Activated naive CD8-positive, alpha-beta T cell treated with anti-CD3 and anti-CD28 coated beads, Interleukin-2, amount 50 U/mL, for 24 hours (primary cell): ENCODE measurements at regions not wholly inside any gene's neighbourhood (a gene's known extent, or its start where the extent isn't known, plus 50 kb on each side); places are given as distances from the start of the nearest gene placed in this dataset.

Source experiments
- ATAC-seq: fragments of 150-1000 bp; cut with Tn5 transposase; one replicate; pipeline ENCODE4 v1.10.0; 2021
- DNase-seq: peaks from one replicate; pipeline ENCODE4 v3.0.0; 2021
- H3K27ac Mint-ChIP-seq: one replicate; pipeline ENCODE4 v1.8.0; 2021; ENCODE audit warnings: mild to moderate bottlenecking, mixed read lengths
- H3K27me3 Mint-ChIP-seq: one replicate; pipeline ENCODE4 v1.8.0; 2021; ENCODE audit warnings: mixed read lengths
- H3K36me3 Mint-ChIP-seq: one replicate; pipeline ENCODE4 v1.8.0; 2021; ENCODE audit warnings: low read depth, mixed read lengths
- H3K4me1 Mint-ChIP-seq: one replicate; pipeline ENCODE4 v1.8.0; 2021; ENCODE audit warnings: mixed read lengths
- H3K4me3 Mint-ChIP-seq: one replicate; pipeline ENCODE4 v1.8.0; 2021; ENCODE audit warnings: mild to moderate bottlenecking, moderate library complexity, mixed read lengths
- H3K9me3 Mint-ChIP-seq: one replicate; pipeline ENCODE4 v1.8.0; 2021; ENCODE audit warnings: mixed read lengths

- Mint-ChIP-seq H3K36me3 (no peaks in the 10 kb centered on the region), H3K4me1 (no peaks in the 10 kb centered on the region), H3K27ac (no peak overlapping the region), H3K4me3 (no peak overlapping the region), H3K9me3 (no peaks in the 10 kb centered on the region), H3K27me3 (no peaks in the 10 kb centered on the region)
- ATAC-seq (no peak), DNase-seq (no peak)
These were observed 1131.8 kb upstream of the GJE1 start for GRCh38 chr6:141000917-141001316.

GRCh38 chr6:140993515-140993914 is 1139.2 kb upstream of the GJE1 start:
- ATAC-seq (no peak), DNase-seq (no peak)
- Mint-ChIP-seq H3K27ac (no peak overlapping the region), H3K9me3 (peaks cover 4% of the 10 kb centered on the region), H3K4me3 (no peak overlapping the region), H3K4me1 (no peaks in the 10 kb centered on the region), H3K27me3 (peaks cover 3% of the 10 kb centered on the region), H3K36me3 (no peaks in the 10 kb centered on the region)

- peaks cover 3% of the 10 kb centered on the region for H3K27me3 Mint-ChIP-seq
- ATAC-seq (no peak), DNase-seq (no peak)
- H3K36me3 Mint-ChIP-seq: no peaks in the 10 kb centered on the region
- no peak overlapping the region for H3K27ac Mint-ChIP-seq
- H3K4me1 Mint-ChIP-seq: no peaks in the 10 kb centered on the region
- peaks cover 4% of the 10 kb centered on the region for H3K9me3 Mint-ChIP-seq
- no peak overlapping the region for H3K4me3 Mint-ChIP-seq
These were observed 1140.0 kb upstream of the GJE1 start for GRCh38 chr6:140992678-140993077.

GRCh38 chr6:140988780-140989179 is 1143.9 kb upstream of the GJE1 start:
- Mint-ChIP-seq H3K9me3 (no peaks in the 10 kb centered on the region), H3K27ac (no peak overlapping the region), H3K27me3 (peaks cover 3% of the 10 kb centered on the region), H3K4me3 (no peak overlapping the region), H3K36me3 (no peaks in the 10 kb centered on the region), H3K4me1 (no peaks in the 10 kb centered on the region)
- DNase-seq (no peak), ATAC-seq (no peak)

GRCh38 chr6:140987364-140988155 is 1145.2 kb upstream of the GJE1 start:
- Mint-ChIP-seq H3K9me3 (no peaks in the 10 kb centered on the region), H3K27ac (no peak overlapping the region), H3K4me1 (no peaks in the 10 kb centered on the region), H3K36me3 (no peaks in the 10 kb centered on the region), H3K27me3 (peaks cover 3% of the 10 kb centered on the region), H3K4me3 (no peak overlapping the region)
- DNase-seq: no peak
- ATAC-seq: no peak

- Mint-ChIP-seq H3K36me3 (no peaks in the 10 kb centered on the region), H3K27me3 (peaks cover 4% of the 10 kb centered on the region), H3K9me3 (no peaks in the 10 kb centered on the region), H3K27ac (no peak overlapping the region), H3K4me1 (no peaks in the 10 kb centered on the region), H3K4me3 (no peak overlapping the region)
- DNase-seq (no peak), ATAC-seq (no peak)
These were observed 1146.9 kb upstream of the GJE1 start for GRCh38 chr6:140985679-140986275.

GRCh38 chr6:140980265-140980887 is 1152.3 kb upstream of the GJE1 start:
- Mint-ChIP-seq H3K4me3 (no peak overlapping the region), H3K4me1 (no peaks in the 10 kb centered on the region), H3K9me3 (no peaks in the 10 kb centered on the region), H3K27ac (no peak overlapping the region), H3K27me3 (peaks cover 2% of the 10 kb centered on the region), H3K36me3 (no peaks in the 10 kb centered on the region)
- DNase-seq: no peak
- ATAC-seq: no peak

- H3K4me1 Mint-ChIP-seq: no peaks in the 10 kb centered on the region
- DNase-seq (no peak), ATAC-seq (no peak)
- H3K36me3 Mint-ChIP-seq: no peaks in the 10 kb centered on the region
- H3K27me3 Mint-ChIP-seq: peaks cover 2% of the 10 kb centered on the region
- H3K27ac Mint-ChIP-seq: no peak overlapping the region
- no peak overlapping the region for H3K4me3 Mint-ChIP-seq
- no peaks in the 10 kb centered on the region for H3K9me3 Mint-ChIP-seq
These were observed 1153.1 kb upstream of the GJE1 start for GRCh38 chr6:140979642-140980091.

GRCh38 chr6:140977403-140977802 is 1155.3 kb upstream of the GJE1 start:
- DNase-seq: no peak
- no peak overlapping the region for H3K4me3 Mint-ChIP-seq
- H3K27me3 Mint-ChIP-seq: peaks cover 2% of the 10 kb centered on the region
- no peak for ATAC-seq
- H3K9me3 Mint-ChIP-seq: peaks cover 5% of the 10 kb centered on the region
- no peaks in the 10 kb centered on the region for H3K36me3 Mint-ChIP-seq
- H3K4me1 Mint-ChIP-seq: no peaks in the 10 kb centered on the region
- no peak overlapping the region for H3K27ac Mint-ChIP-seq

- no peak for DNase-seq
- peaks cover 5% of the 10 kb centered on the region for H3K9me3 Mint-ChIP-seq
- H3K4me3 Mint-ChIP-seq: no peak overlapping the region
- no peaks in the 10 kb centered on the region for H3K27me3 Mint-ChIP-seq
- no peak for ATAC-seq
- no peak overlapping the region for H3K27ac Mint-ChIP-seq
- H3K4me1 Mint-ChIP-seq: no peaks in the 10 kb centered on the region
- no peaks in the 10 kb centered on the region for H3K36me3 Mint-ChIP-seq
These were observed 1155.9 kb upstream of the GJE1 start for GRCh38 chr6:140976806-140977205.

GRCh38 chr6:140970485-140970884 is 1162.2 kb upstream of the GJE1 start:
- DNase-seq: no peak
- H3K27me3 Mint-ChIP-seq: peaks cover 3% of the 10 kb centered on the region
- H3K4me3 Mint-ChIP-seq: no peak overlapping the region
- H3K36me3 Mint-ChIP-seq: no peaks in the 10 kb centered on the region
- H3K9me3 Mint-ChIP-seq: peaks cover 5% of the 10 kb centered on the region
- H3K27ac Mint-ChIP-seq: no peak overlapping the region
- H3K4me1 Mint-ChIP-seq: no peaks in the 10 kb centered on the region
- ATAC-seq: no peak

- Mint-ChIP-seq H3K36me3 (no peaks in the 10 kb centered on the region), H3K27me3 (peaks cover 6% of the 10 kb centered on the region), H3K4me3 (no peak overlapping the region), H3K9me3 (peaks cover 3% of the 10 kb centered on the region), H3K27ac (no peak overlapping the region), H3K4me1 (no peaks in the 10 kb centered on the region)
- DNase-seq (no peak), ATAC-seq (no peak)
These were observed 1164.7 kb upstream of the GJE1 start for GRCh38 chr6:140968062-140968461.

GRCh38 chr6:140966676-140967075 is 1166.0 kb upstream of the GJE1 start:
- DNase-seq: no peak
- Mint-ChIP-seq H3K27ac (no peak overlapping the region), H3K36me3 (no peaks in the 10 kb centered on the region), H3K9me3 (no peaks in the 10 kb centered on the region), H3K4me3 (no peak overlapping the region), H3K4me1 (no peaks in the 10 kb centered on the region), H3K27me3 (peaks cover 6% of the 10 kb centered on the region)
- no peak for ATAC-seq

- H3K4me3 Mint-ChIP-seq: no peak overlapping the region
These were observed 1172.2 kb upstream of the GJE1 start for GRCh38 chr6:140960566-140960965.

GRCh38 chr6:140957386-140957785 is 1175.3 kb upstream of the GJE1 start:
- no peaks in the 10 kb centered on the region for H3K36me3 Mint-ChIP-seq
- no peaks in the 10 kb centered on the region for H3K4me1 Mint-ChIP-seq
- H3K4me3 Mint-ChIP-seq: no peak overlapping the region
- no peaks in the 10 kb centered on the region for H3K27me3 Mint-ChIP-seq
- H3K9me3 Mint-ChIP-seq: no peaks in the 10 kb centered on the region
- no peak overlapping the region for H3K27ac Mint-ChIP-seq
- no peak for DNase-seq
- no peak for ATAC-seq

More at GRCh38 chr6:140960566-140960965, 1172.2 kb upstream of the GJE1 start:
- no peaks in the 10 kb centered on the region for H3K36me3 Mint-ChIP-seq
- ATAC-seq (no peak), DNase-seq (no peak)
- H3K27me3 Mint-ChIP-seq: peaks cover 3% of the 10 kb centered on the region
- no peaks in the 10 kb centered on the region for H3K4me1 Mint-ChIP-seq
- H3K27ac Mint-ChIP-seq: no peak overlapping the region
- H3K9me3 Mint-ChIP-seq: no peaks in the 10 kb centered on the region
